CD14-positive monocyte (primary cell): ENCODE measurements at regions not wholly inside any gene's neighbourhood (a gene's known extent, or its start where the extent isn't known, plus 50 kb on each side); places are given as distances from the start of the nearest gene placed in this dataset.

Experiments used
- DNase-seq, 3 donors: peaks; one replicate each; pipeline ENCODE4 v3.0.0-alpha.2; 2011 to 2022
- H2AFZ ChIP-seq: 2 replicates; pipeline ENCODE4 v1.6.0; 2012; ENCODE audit warnings: mild to moderate bottlenecking, low read depth, low read length, inconsistent platforms; ENCODE audit not compliant: insufficient read depth, poor library complexity, severe bottlenecking
- H3K27ac ChIP-seq, 2 donors: 1 replicate in 1 of 2; 2 replicates in 1 of 2; pipeline ENCODE4 v1.5.1; 2012 to 2013; ENCODE audit warnings: low read length in 2 of 2, control low read depth in 1 of 2, inconsistent platforms in 1 of 2, low read depth in 1 of 2, mild to moderate bottlenecking in 1 of 2
- H3K27me3 ChIP-seq, 2 donors: one replicate each; pipeline versions ENCODE4 v1.6.0 to v1.6.1; 2011 to 2013; ENCODE audit warnings: low read length in 2 of 2; ENCODE audit not compliant: control insufficient read depth in 2 of 2, insufficient read depth in 2 of 2
- H3K36me3 ChIP-seq, 2 donors: replicated peaks in 1 of 2; 1 replicate in 1 of 2; 2 replicates in 1 of 2; pipeline versions ENCODE4 v1.5.1 to v1.6.1; 2012 to 2013; ENCODE audit warnings: low read length in 2 of 2, control low read depth in 1 of 2, inconsistent platforms in 1 of 2, mild to moderate bottlenecking in 1 of 2; ENCODE audit not compliant: insufficient read depth in 2 of 2, control insufficient read depth in 1 of 2
- H3K4me1 ChIP-seq, 2 donors: 1 replicate in 1 of 2; 2 replicates in 1 of 2; pipeline versions ENCODE4 v1.5.1 to v1.6.1; 2012 to 2013; ENCODE audit warnings: low read length in 2 of 2, control low read depth in 1 of 2, inconsistent platforms in 1 of 2, mild to moderate bottlenecking in 1 of 2, moderate library complexity in 1 of 2; ENCODE audit not compliant: insufficient read depth in 2 of 2, control insufficient read depth in 1 of 2
- H3K4me2 ChIP-seq: replicated peaks from 2 replicates; pipeline ENCODE3; 2012; ENCODE audit warnings: low read length, moderate library complexity, mild to moderate bottlenecking; ENCODE audit not compliant: poor library complexity, severe bottlenecking; ENCODE audit errors: extremely low read depth
- H3K4me3 ChIP-seq, 3 experiments: fragments of 200-600 bp in 1 of 3; sonication (generic) in 1 of 3; replicated peaks in 1 of 3; 1 replicate in 2 of 3; 2 replicates in 1 of 3; pipeline ENCODE4 v1.5.1; 2011 to 2013; ENCODE audit warnings: low read length in 3 of 3, mild to moderate bottlenecking in 3 of 3, control low read depth in 2 of 3, low read depth in 2 of 3, inconsistent platforms in 1 of 3, moderate library complexity in 1 of 3
- H3K79me2 ChIP-seq: 2 replicates; pipeline ENCODE4 v1.6.0; 2012; ENCODE audit warnings: mild to moderate bottlenecking, control low read depth, inconsistent platforms, low read length, moderate library complexity; ENCODE audit not compliant: insufficient read depth
- H3K9ac ChIP-seq: 2 replicates; pipeline ENCODE4 v1.6.0; 2017; ENCODE audit warnings: low read length, mild to moderate bottlenecking; ENCODE audit not compliant: insufficient read depth, poor library complexity, severe bottlenecking
- H3K9me3 ChIP-seq, 2 donors: replicated peaks in 1 of 2; 1 replicate in 1 of 2; 2 replicates in 1 of 2; pipeline versions ENCODE4 v1.5.1 to v1.6.1; 2012 to 2013; ENCODE audit warnings: low read length in 2 of 2, control low read depth in 1 of 2; ENCODE audit not compliant: control insufficient read depth in 1 of 2, insufficient read depth in 1 of 2
- H4K20me1 ChIP-seq: 2 replicates; pipeline ENCODE4 v1.6.0; 2012; ENCODE audit warnings: mild to moderate bottlenecking, low read length, control low read depth, moderate library complexity; ENCODE audit not compliant: insufficient read depth
- H3K27ac Mint-ChIP-seq, 7 donors: one replicate each; pipeline ENCODE4 v1.8.0; 2020; ENCODE audit warnings: mild to moderate bottlenecking in 7 of 7, mixed read lengths in 7 of 7, moderate library complexity in 6 of 7, inconsistent platforms in 2 of 7
- H3K27me3 Mint-ChIP-seq, 3 donors: one replicate each; pipeline ENCODE4 v1.8.0; 2021 to 2022; ENCODE audit warnings: low read depth in 3 of 3, mild to moderate bottlenecking in 3 of 3, mixed read lengths in 3 of 3, moderate library complexity in 3 of 3, inconsistent platforms in 1 of 3
- H3K36me3 Mint-ChIP-seq, 2 donors: one replicate each; pipeline ENCODE4 v1.8.0; 2020; ENCODE audit warnings: mixed read lengths in 2 of 2, inconsistent platforms in 1 of 2, mild to moderate bottlenecking in 1 of 2
- H3K4me1 Mint-ChIP-seq: one replicate; pipeline ENCODE4 v1.8.0; 2020; ENCODE audit warnings: mild to moderate bottlenecking, mixed read lengths
- H3K4me3 Mint-ChIP-seq, 2 donors: one replicate each; pipeline ENCODE4 v1.8.0; 2020; ENCODE audit warnings: mild to moderate bottlenecking in 2 of 2, mixed read lengths in 2 of 2, moderate library complexity in 1 of 2
- H3K9me3 Mint-ChIP-seq, 7 donors: one replicate each; pipeline ENCODE4 v1.8.0; 2020 to 2022; ENCODE audit warnings: mixed read lengths in 7 of 7, mild to moderate bottlenecking in 6 of 7, moderate library complexity in 6 of 7, inconsistent platforms in 2 of 7
- WGBS: methylation state at CpG from one replicate; pipeline ENCODE4 v1.1.5; 2013; ENCODE audit warnings: missing lambda C conversion rate; ENCODE audit not compliant: insufficient coverage; 5-methylcytosine and 5-hydroxymethylcytosine counted together
- intact Hi-C, 2 donors: fragments of 100-400 bp; cut with micrococcal nuclease; formaldehyde crosslinking; loops; one replicate each; pipeline versions ENCODE4 v1.15.0 to v1.15.1; 2023
- TF ChIP-seq, protein P1 (sequence below): fragments of 200-600 bp; IDR thresholded peaks from one replicate; pipeline ENCODE4 v1.8.0; 2022; ENCODE audit warnings: antibody characterized with exemption, mild to moderate bottlenecking

DNA sequence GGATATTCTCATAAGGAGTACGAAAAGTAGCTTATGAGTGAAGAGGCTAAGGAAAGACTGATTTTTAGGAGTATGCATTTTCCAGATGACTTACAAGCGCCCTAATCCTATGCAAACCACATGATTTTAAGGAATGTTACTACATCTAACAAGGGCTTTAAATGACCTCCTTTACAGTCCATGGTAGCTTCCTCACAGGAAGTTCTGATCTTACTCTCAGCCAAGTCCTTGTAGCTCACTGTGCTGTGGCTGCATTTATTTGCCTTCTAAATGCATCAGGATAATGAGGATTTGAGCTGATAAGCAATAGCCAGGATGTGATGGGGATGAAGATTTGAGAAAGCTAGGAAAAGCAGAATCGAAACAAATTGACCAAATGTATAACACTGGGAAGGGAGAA lies 896.0 kb downstream of the MCTP2 start:
- DNase-seq = no peak
- Mint-ChIP-seq H3K36me3 (no peaks in the 10 kb centered on the region), H3K27me3 (peaks cover 0 to 2% (median 0%) of the 10 kb centered on the region in 3 donors), H3K27ac (no peak overlapping the region), H3K4me1 (no peaks in the 10 kb centered on the region), H3K9me3 (peaks cover 0 to 2% (median 0%) of the 10 kb centered on the region in 7 donors), H3K4me3 (no peak overlapping the region)
- no peak overlapping the region for H3K4me2 ChIP-seq
- no peaks in the 10 kb centered on the region for H3K27me3 ChIP-seq
- intact Hi-C loops = no loop called here
- TF ChIP-seq, protein P1, sequence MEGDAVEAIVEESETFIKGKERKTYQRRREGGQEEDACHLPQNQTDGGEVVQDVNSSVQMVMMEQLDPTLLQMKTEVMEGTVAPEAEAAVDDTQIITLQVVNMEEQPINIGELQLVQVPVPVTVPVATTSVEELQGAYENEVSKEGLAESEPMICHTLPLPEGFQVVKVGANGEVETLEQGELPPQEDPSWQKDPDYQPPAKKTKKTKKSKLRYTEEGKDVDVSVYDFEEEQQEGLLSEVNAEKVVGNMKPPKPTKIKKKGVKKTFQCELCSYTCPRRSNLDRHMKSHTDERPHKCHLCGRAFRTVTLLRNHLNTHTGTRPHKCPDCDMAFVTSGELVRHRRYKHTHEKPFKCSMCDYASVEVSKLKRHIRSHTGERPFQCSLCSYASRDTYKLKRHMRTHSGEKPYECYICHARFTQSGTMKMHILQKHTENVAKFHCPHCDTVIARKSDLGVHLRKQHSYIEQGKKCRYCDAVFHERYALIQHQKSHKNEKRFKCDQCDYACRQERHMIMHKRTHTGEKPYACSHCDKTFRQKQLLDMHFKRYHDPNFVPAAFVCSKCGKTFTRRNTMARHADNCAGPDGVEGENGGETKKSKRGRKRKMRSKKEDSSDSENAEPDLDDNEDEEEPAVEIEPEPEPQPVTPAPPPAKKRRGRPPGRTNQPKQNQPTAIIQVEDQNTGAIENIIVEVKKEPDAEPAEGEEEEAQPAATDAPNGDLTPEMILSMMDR = no peak
- H3K9ac ChIP-seq = no peak overlapping the region
- no peaks in the 10 kb centered on the region for H3K4me1 ChIP-seq
- no peaks in the 10 kb centered on the region for H4K20me1 ChIP-seq
- no peaks in the 10 kb centered on the region for H3K9me3 ChIP-seq
- no CpG with 5 or more reads among the region's 3 CpGs for WGBS
- no peak overlapping the region for H2AFZ ChIP-seq
- no peak overlapping the region for H3K27ac ChIP-seq
- H3K36me3 ChIP-seq = no peaks in the 10 kb centered on the region
- H3K79me2 ChIP-seq = no peaks in the 10 kb centered on the region
- no peak overlapping the region for H3K4me3 ChIP-seq

DNA sequence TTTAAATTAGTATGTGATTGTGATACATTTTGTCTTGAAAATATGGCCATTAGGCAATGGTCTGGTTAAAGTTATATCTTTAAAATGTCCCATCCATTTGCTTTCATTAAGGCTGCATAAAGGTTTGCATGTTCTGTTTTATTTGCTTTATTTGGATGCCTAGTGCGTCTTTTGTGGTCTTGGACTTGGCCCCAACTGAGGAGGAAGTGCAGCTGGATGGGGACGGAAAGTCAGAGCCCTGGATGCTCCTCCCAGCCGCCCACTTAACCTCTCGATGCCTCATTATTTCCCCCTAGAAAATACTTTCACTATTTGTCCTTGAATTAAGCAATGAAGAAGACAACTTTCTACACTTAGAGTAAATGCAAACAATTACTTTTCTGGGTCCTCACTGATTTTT lies 898.2 kb downstream of the MCTP2 start:
- Mint-ChIP-seq H3K27ac (no peak overlapping the region), H3K4me3 (no peak overlapping the region)
- intact Hi-C loops = no loop called here

More for the DNA sequence above, 898.2 kb downstream of the MCTP2 start:
- WGBS = 40% methylated on average over 1 of the region's 4 CpGs
- no peak overlapping the region for H3K4me3 ChIP-seq
- no peak overlapping the region for H3K9ac ChIP-seq
- peaks cover 0 to 2% (median 0%) of the 10 kb centered on the region in 7 donors for H3K9me3 Mint-ChIP-seq
- H3K4me2 ChIP-seq = no peak overlapping the region
- no peaks in the 10 kb centered on the region for H3K36me3 Mint-ChIP-seq
- H3K36me3 ChIP-seq = no peaks in the 10 kb centered on the region
- H3K27me3 Mint-ChIP-seq = peaks cover 0 to 2% (median 0%) of the 10 kb centered on the region in 3 donors
- TF ChIP-seq, protein P1 = no peak
- H4K20me1 ChIP-seq = no peaks in the 10 kb centered on the region
- DNase-seq = no peak
- no peaks in the 10 kb centered on the region for H3K9me3 ChIP-seq
- H2AFZ ChIP-seq = no peak overlapping the region
- H3K79me2 ChIP-seq = no peaks in the 10 kb centered on the region
- no peaks in the 10 kb centered on the region for H3K4me1 Mint-ChIP-seq
- no peak overlapping the region for H3K27ac ChIP-seq
- H3K4me1 ChIP-seq = no peaks in the 10 kb centered on the region
- no peaks in the 10 kb centered on the region for H3K27me3 ChIP-seq
